Adipocyte (in vitro differentiated cells): ENCODE measurements at regions not wholly inside any gene's neighbourhood (a gene's known extent, or its start where the extent isn't known, plus 50 kb on each side); places are given as distances from the start of the nearest gene placed in this dataset.

Experiments used
- DNase-seq: peaks from one replicate; pipeline ENCODE4 v3.0.0-alpha.2; 2015; ENCODE audit warnings: low read depth
- H3K27me3 ChIP-seq: replicated peaks from 2 replicates; pipeline ENCODE4 v1.7.0; 2013; ENCODE audit warnings: mild to moderate bottlenecking, low read length, moderate library complexity; ENCODE audit not compliant: control insufficient read depth, insufficient read depth
- H3K36me3 ChIP-seq: 2 replicates; pipeline ENCODE4 v1.7.0; 2013; ENCODE audit warnings: low read length, mild to moderate bottlenecking, moderate library complexity; ENCODE audit not compliant: control insufficient read depth, insufficient read depth, severe bottlenecking
- H3K4me1 ChIP-seq: 2 replicates; pipeline ENCODE4 v1.7.0; 2013; ENCODE audit warnings: mild to moderate bottlenecking, low read length, moderate library complexity; ENCODE audit not compliant: control insufficient read depth, insufficient read depth
- H3K4me3 ChIP-seq: 2 replicates; pipeline ENCODE4 v1.7.0; 2013; ENCODE audit warnings: mild to moderate bottlenecking, low read length, moderate library complexity
- H3K9ac ChIP-seq: 2 replicates; pipeline ENCODE4 v1.7.0; 2013; ENCODE audit warnings: mild to moderate bottlenecking, low read length, moderate library complexity
- H3K9me3 ChIP-seq: 2 replicates; pipeline ENCODE4 v1.7.0; 2013; ENCODE audit warnings: mild to moderate bottlenecking, low read length, moderate library complexity; ENCODE audit not compliant: control insufficient read depth

- no peak for DNase-seq
- H3K9me3 ChIP-seq = no peaks in the 10 kb centered on the region
- H3K4me1 ChIP-seq = no peaks in the 10 kb centered on the region
- no peak overlapping the region for H3K4me3 ChIP-seq
- H3K9ac ChIP-seq = no peak overlapping the region
- H3K36me3 ChIP-seq = no peaks in the 10 kb centered on the region
- no peaks in the 10 kb centered on the region for H3K27me3 ChIP-seq
These were observed 2154.4 kb upstream of the AGA start for GRCh38 chr4:179596621-179597020.

GRCh38 chr4:179597301-179597700, 2155.1 kb upstream of the AGA start:
- Histone ChIP-seq H3K4me1 (no peaks in the 10 kb centered on the region), H3K27me3 (no peaks in the 10 kb centered on the region), H3K9me3 (no peaks in the 10 kb centered on the region), H3K36me3 (no peaks in the 10 kb centered on the region), H3K9ac (no peak overlapping the region), H3K4me3 (no peak overlapping the region)
- DNase-seq = no peak

- no peak overlapping the region for H3K9ac ChIP-seq
- H3K4me3 ChIP-seq = no peak overlapping the region
- H3K4me1 ChIP-seq = no peaks in the 10 kb centered on the region
- DNase-seq = no peak
- H3K27me3 ChIP-seq = no peaks in the 10 kb centered on the region
- H3K9me3 ChIP-seq = no peaks in the 10 kb centered on the region
- H3K36me3 ChIP-seq = no peaks in the 10 kb centered on the region
These were observed 2159.4 kb upstream of the AGA start for GRCh38 chr4:179601671-179602070.

GRCh38 chr4:179605196-179605595, 2163.0 kb upstream of the AGA start:
- Histone ChIP-seq H3K4me3 (no peak overlapping the region), H3K9me3 (peaks cover 3% of the 10 kb centered on the region), H3K27me3 (no peaks in the 10 kb centered on the region), H3K9ac (no peak overlapping the region), H3K4me1 (no peaks in the 10 kb centered on the region), H3K36me3 (no peaks in the 10 kb centered on the region)
- peak; percentile 60 for DNase-seq

- no peak overlapping the region for H3K9ac ChIP-seq
- no peak overlapping the region for H3K4me3 ChIP-seq
- no peaks in the 10 kb centered on the region for H3K4me1 ChIP-seq
- H3K36me3 ChIP-seq = no peaks in the 10 kb centered on the region
- peaks cover 3% of the 10 kb centered on the region for H3K9me3 ChIP-seq
- no peak for DNase-seq
- no peaks in the 10 kb centered on the region for H3K27me3 ChIP-seq
These were observed 2164.8 kb upstream of the AGA start for GRCh38 chr4:179607003-179607402.

- H3K36me3 ChIP-seq = no peaks in the 10 kb centered on the region
- no peaks in the 10 kb centered on the region for H3K27me3 ChIP-seq
- H3K9ac ChIP-seq = no peak overlapping the region
- H3K4me3 ChIP-seq = no peak overlapping the region
- no peak for DNase-seq
- no peaks in the 10 kb centered on the region for H3K9me3 ChIP-seq
- H3K4me1 ChIP-seq = no peaks in the 10 kb centered on the region
These were observed 2173.5 kb upstream of the AGA start for GRCh38 chr4:179615704-179616103.

- no peaks in the 10 kb centered on the region for H3K27me3 ChIP-seq
- H3K4me3 ChIP-seq = no peak overlapping the region
- no peaks in the 10 kb centered on the region for H3K4me1 ChIP-seq
- H3K9me3 ChIP-seq = no peaks in the 10 kb centered on the region
- H3K36me3 ChIP-seq = no peaks in the 10 kb centered on the region
- no peak overlapping the region for H3K9ac ChIP-seq
- no peak for DNase-seq
These were observed 2176.7 kb upstream of the AGA start for GRCh38 chr4:179618966-179619365.

- Histone ChIP-seq H3K9ac (no peak overlapping the region), H3K36me3 (no peaks in the 10 kb centered on the region), H3K9me3 (no peaks in the 10 kb centered on the region), H3K4me3 (no peak overlapping the region), H3K4me1 (no peaks in the 10 kb centered on the region), H3K27me3 (no peaks in the 10 kb centered on the region)
- DNase-seq = peak; percentile 65
These were observed 2182.5 kb upstream of the AGA start for GRCh38 chr4:179624768-179625181.

GRCh38 chr4:179625406-179625805, 2183.2 kb upstream of the AGA start:
- no peaks in the 10 kb centered on the region for H3K9me3 ChIP-seq
- H3K27me3 ChIP-seq = no peaks in the 10 kb centered on the region
- H3K4me3 ChIP-seq = no peak overlapping the region
- H3K4me1 ChIP-seq = no peaks in the 10 kb centered on the region
- no peak overlapping the region for H3K9ac ChIP-seq
- no peaks in the 10 kb centered on the region for H3K36me3 ChIP-seq
- DNase-seq = peak; percentile 79

GRCh38 chr4:179626687-179627086, 2184.4 kb upstream of the AGA start:
- no peak overlapping the region for H3K4me3 ChIP-seq
- no peaks in the 10 kb centered on the region for H3K9me3 ChIP-seq
- H3K9ac ChIP-seq = no peak overlapping the region
- DNase-seq = no peak
- H3K4me1 ChIP-seq = no peaks in the 10 kb centered on the region
- H3K36me3 ChIP-seq = no peaks in the 10 kb centered on the region
- H3K27me3 ChIP-seq = no peaks in the 10 kb centered on the region

- DNase-seq = no peak
- Histone ChIP-seq H3K27me3 (no peaks in the 10 kb centered on the region), H3K9me3 (no peaks in the 10 kb centered on the region), H3K9ac (no peak overlapping the region), H3K36me3 (no peaks in the 10 kb centered on the region), H3K4me3 (no peak overlapping the region), H3K4me1 (no peaks in the 10 kb centered on the region)
These were observed 2189.1 kb upstream of the AGA start for GRCh38 chr4:179631321-179631720.

- H3K4me1 ChIP-seq = no peaks in the 10 kb centered on the region
- no peak overlapping the region for H3K9ac ChIP-seq
- H3K27me3 ChIP-seq = no peaks in the 10 kb centered on the region
- H3K36me3 ChIP-seq = no peaks in the 10 kb centered on the region
- DNase-seq = no peak
- no peaks in the 10 kb centered on the region for H3K9me3 ChIP-seq
- H3K4me3 ChIP-seq = no peak overlapping the region
These were observed 2192.6 kb upstream of the AGA start for GRCh38 chr4:179634862-179635261.
